HG03469 (cell line): ENCODE measurements at regions not wholly inside any gene's neighbourhood (a gene's known extent, or its start where the extent isn't known, plus 50 kb on each side); places are given as distances from the start of the nearest gene placed in this dataset.

ENCODE experiments used
- ATAC-seq: cut with Tn5 transposase; IDR thresholded peaks from one replicate; pipeline ENCODE4 v1.9.1; 2021; ENCODE audit warnings: mild to moderate bottlenecking, moderate library complexity, moderate number of reproducible peaks; ENCODE audit not compliant: unreplicated experiment

DNA sequence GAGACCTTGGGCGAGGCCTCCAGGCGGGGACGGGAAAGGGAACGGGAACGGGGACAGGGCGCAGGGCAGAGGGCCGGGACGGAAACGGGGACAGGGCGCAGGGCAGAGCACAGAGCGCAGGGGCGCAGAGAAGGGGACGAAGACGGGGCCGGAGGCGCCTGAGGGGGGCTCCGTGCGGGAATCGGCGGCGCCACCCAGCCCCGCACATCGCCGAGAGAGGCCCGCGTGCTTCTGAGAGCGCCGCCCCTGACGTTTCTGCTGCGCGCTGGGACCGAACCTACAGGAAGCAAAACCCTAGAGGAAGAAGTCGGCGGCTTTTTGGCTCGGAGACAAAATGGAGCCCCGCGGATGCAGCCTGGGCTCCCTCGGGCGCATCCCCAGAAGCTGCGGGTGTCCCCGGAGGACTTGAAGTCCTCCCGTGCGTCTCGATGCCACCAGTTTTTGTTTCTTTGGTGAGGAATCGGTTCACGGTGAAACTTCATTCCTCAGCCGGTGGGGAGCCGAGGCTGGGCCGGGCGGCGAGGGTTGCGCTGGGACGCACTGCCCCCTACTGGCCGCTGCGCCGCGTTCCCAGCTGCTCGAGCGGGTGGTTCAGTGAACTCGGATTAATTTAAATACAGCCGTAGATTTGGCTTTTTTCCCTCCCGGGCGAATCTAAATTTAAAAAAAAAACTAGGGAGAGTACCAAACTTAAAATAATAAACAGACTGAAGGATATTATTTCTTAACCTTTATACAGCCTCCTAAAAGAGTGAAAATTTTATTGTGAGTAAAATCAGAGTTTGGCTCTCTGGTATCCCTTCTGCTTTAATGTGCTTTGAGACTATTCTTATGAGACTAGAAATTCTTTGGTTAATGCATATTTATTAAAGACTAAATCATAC is 350.0 kb upstream of the ARGLU1 start:
- ATAC-seq = peak; percentile 73

DNA sequence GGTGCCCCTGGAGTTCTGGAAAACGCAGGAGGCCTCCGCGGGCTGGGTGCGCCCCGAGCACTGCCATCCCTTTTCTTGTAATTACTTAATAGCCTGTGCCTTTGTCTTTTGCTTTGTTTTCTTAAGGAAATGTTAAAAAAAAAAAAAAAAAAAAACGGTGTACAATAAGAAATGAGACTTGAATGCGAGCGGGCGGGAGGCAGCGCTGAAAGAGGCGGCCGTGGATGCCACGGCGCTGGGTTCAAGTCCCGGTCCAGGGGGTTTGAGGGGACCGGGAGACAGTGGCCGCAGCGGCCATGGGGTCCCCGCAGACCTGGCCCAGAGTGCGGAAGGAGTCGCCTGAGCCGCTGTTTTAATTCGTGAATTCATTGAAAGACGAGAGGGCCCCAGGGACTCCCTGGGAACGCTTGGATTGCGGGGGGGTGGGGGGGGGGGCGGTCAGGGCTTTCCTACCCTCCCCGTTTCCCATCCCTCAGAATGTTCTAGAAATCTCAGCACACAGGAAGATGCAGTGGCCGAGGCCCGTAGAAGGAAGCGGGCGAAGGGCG is 349.2 kb upstream of the ARGLU1 start:
- ATAC-seq = no peak

DNA sequence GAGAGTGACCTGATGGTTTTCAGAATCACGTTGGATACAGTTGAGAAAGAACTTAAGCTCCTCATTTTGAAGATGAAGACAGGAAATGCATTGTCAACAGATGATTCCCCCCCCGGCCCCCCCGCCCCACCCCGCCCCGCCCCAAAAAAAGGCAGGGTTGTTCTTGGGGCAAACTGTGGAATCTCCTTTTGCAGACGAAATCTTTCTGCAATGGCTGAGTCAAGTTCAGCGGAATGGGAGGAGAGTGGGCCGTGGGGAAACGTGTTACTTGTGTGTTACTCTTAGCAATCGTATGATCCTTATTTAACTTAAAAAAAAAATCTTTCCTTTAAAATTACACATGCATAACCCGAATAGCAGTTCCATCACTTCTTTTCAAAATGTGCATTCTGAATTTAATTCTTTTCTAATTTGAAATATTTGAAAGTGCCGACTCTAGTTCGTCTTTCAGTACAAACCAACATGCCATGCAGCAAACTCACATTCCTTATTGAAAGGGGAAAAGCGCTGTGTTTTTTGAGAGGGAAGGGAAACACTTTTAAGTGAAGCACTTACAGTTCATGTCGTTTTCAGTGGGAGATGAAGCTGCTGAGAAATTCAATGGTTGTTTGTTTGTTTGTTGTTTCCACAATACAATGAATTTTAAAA is 348.5 kb upstream of the ARGLU1 start:
- ATAC-seq = no peak

DNA sequence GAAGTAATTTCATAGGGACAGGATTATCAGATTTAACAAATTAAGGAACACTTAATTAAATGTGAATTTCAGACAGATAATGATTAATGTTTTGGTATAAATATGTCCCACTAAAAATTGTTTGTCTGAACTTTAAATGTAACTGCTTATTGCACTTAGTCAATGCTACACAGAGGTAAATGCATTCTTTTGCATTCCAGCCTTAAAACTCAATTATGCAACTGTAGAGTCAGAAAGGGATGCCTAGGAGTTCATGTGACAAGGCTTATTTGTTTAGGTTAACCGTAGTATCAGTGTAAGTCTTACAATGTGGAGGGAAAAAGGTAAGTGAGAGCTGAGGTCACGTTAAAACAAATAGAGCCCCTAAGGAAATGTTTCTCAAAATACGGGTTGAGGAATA is 347.2 kb upstream of the ARGLU1 start:
- ATAC-seq = no peak

DNA sequence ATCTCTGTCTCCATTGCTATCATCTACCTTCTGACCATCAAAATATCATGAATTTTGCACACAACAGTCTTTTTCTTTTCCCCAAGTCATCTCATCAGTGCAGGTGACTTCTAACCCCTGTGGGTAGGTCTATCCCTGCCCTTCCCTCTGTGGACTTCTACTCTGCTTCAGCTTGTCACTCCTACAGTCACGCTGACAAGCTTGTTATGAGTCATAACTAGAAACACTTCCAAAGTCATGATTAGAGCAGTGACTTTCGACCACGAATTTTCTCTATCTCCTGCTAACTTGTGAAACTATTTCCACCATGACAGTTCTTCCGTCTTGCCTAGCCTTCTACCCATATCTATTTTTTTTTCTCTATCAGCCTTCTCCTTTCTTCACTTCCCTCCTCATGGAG is 343.7 kb upstream of the ARGLU1 start:
- no peak for ATAC-seq

DNA sequence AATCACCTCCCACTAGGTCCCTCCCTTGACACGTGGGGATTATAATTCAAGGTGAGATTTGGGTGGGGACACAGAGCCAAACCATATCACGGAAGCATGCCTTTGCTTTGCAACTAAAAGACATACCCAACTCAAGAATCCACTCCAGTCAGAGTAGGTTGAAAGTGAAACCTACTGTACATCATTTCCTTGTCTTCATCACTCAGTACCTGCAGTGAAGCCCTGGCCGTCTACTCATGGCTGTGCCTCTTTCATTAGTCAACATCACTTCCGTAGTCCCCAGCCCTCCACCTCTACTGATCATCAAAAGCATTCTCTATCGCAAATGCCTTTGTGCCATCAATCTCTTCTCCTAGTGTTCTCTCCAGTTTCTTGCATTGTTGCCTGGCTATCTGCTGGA is 343.1 kb upstream of the ARGLU1 start:
- ATAC-seq = no peak

DNA sequence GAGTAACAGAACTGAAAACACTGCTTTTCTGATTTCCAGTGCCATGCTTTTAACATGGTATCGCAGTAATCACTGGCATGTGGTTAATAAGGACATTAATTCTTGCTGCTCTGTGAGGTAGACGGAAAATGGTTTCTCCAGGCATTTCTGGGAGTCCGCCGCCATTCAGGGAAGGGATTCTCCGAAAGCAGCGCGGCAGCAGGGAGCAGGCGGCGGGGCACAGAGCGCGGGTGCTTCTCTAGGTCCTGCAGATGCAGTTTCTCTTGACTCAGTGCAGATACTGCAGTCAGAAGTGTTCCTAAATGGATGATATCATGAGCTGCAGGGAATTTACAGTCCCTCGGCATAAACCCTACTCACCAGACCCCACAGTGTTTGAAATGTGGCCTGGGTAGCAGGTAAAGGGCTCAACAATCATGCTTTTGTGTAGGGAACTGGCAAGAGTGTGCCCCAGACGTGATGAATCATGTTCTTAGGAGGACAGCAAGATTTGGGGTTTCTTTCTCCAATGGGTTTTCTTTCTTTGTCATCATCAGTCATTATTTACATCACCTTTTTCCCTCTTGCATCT is 338.6 kb upstream of the ARGLU1 start:
- no peak for ATAC-seq

DNA sequence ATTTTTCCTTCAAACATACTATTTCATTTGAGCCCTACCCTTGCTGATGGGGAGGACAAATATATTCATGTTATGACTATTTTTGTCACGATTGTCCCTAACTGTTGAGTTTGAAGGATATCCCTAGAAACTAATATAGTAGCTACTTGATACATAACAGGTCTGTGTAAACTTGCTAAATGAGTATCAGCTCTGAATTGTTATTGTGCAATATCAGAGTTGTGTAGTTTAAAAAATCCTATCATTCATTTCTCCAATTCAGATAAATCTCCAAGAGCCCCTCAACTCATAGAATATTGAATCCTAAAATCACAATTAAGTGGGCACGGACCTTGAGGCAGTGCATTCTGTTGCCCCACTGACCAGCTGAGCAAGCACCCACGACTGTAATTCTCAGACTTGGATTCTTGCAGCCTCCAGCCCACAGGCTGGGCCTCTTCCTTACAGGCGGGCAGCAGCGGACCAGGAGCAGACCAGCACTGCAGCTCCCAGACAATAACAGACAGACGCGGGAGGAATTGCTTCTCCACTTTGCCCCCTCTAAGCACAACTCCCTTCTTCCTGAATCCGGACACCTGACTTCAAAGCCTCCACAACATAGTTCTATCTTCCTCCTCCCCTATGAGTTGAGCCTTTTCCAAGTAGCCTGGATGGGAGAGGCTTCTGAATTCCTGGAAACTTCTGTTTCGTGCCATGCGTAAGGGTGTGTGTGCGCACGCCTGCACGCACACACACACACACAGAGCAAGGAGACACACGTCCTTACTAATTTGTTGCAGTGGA is 337.6 kb upstream of the ARGLU1 start:
- no peak for ATAC-seq

DNA sequence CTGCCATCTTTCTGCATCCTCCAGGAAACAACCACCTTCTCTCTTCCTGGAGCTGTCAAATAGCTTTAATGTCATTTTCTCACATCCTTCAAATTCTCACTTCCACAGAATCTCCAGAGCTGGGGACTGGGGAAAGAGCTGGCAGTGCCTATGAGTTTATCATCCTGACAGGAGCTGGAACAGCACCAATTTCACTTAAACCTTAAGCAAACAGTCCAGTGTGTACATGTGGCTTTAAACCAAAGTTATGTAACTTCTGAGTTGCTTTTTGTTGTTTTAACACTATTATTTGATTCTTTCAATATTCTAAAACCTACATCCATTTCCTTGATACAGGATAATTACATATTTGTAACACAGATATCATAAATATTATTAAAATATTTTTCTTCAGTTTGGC is 331.5 kb upstream of the ARGLU1 start:
- no peak for ATAC-seq

DNA sequence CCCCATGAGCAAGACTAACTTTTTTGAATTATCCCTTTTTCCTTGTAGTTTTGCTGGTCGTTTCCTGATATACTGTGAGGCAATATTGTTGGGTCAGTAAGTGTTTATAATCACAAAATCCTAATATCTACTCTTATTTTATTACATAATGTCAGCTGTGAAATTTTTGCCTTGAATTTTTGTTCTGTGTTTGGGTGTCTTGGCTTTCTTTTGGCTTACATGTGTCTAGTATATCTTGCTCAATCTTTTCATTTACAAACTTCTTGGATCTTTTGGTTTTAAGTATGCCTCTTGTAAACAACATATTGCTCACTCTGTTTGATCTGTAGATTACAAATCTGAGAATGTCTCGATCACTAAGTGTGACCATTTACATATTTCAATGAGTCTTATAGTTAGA is 330.3 kb upstream of the ARGLU1 start:
- ATAC-seq = no peak

DNA sequence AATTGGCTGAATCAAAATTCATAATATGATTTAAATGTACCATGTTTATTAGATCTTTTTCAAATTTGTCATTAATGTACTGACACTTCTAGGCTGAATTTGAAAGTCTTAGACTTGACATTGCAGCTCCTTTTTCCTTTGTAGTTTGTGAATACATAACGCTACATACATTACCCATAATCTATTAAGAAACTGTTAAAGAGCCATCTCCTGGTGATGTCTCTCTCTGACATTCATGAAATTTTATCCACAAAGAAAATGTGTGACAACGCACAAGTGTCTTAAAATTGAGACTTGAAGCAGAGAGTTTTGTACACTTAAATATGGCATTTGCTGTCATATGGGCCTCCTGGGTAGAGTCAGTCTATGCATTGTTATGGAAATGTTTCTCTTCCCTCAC is 320.2 kb upstream of the ARGLU1 start:
- no peak for ATAC-seq

DNA sequence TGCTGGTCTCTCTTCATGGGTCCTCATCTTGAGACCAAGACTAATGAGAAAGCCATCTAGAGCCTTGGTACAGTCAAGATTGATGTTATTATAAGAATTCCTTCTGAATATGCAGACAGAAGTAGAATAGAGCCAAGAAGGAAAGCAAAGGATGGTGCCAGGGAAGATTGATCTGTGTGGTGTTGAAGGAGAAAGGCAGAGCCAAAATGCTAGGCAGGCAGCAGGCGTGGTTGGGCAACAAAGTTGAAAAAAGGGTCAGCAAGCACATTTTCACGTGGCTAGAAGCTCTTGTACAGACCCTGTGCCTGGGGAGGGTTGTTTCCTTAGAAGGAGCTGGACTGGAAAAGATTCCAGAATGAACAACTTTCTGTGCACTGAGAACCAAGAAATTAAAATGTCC is 319.7 kb upstream of the ARGLU1 start:
- no peak for ATAC-seq

DNA sequence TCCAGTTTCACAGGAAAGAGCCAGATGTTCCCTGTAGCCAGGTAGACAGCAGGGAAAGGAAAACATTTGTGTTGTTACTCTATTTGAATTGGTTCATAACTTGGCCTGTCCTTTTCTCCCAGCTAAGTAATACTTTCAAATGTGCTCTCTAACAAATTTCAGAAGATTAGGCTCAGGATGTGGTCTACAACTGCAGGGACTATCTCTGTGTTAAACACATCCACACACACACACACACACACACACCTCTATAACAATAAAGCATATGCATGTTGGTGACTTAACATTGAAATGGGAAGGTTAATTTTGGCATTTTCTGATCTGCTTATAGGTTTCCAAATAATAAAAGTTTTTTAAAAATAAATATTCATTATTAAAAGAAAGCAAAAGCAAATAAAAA is 316.0 kb upstream of the ARGLU1 start:
- no peak for ATAC-seq

DNA sequence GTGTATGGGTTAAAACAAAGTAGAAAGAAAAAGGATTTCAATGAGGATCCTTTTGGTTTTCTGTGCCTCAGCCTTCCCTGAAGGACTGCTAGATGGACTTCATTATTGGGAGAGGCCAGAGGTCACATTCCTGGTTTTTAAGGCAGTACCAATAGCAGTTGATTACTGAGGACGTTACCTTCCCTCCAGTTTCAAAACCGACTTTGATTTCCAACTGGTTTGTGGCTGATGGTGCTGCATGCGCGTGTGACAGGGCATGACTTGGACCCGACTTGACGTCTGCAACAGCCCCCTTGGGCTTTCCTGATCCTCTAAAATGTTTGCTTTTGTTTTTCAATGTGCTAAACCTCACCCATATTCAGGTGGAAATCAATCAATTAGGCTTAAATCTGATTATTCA is 314.3 kb upstream of the ARGLU1 start:
- ATAC-seq = no peak

DNA sequence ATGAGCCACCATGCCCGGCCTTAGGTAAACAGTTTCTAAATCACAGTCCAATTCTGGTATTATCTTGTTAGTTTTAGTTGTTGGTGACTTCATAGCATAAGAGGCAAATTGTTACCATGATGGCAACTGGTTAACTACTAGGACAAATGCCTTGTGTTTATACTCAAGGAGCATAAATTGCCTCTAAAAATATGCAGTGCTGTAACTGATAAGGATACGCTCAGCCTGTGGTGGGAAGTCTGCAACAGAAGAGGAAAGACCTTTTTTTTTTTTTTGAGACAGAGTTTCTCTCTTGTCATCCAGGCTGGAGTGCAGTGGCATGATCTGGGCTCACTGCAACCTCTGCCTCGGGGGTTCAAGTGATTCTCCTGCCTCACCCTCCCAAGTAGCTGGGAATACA is 311.9 kb upstream of the ARGLU1 start:
- ATAC-seq = no peak

DNA sequence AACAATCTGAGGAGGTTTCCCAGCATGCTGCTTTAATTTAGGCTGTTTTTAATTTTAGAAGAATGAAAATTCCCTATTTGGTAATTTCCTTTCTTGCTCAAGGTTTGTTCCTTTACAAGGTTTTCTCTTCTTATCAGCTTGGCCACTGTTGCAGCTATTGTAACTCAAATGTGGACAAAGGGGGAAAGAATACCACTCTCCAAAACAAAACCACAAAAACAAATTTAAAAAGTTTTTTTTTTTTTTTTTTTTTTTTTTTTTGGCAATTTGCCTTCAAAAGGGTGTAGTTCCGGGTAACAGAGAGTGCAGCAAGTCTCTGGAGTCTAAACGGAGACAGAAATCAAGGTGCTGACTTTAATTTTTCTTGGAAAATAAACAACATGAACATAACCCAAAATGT is 306.4 kb upstream of the ARGLU1 start:
- ATAC-seq = no peak

DNA sequence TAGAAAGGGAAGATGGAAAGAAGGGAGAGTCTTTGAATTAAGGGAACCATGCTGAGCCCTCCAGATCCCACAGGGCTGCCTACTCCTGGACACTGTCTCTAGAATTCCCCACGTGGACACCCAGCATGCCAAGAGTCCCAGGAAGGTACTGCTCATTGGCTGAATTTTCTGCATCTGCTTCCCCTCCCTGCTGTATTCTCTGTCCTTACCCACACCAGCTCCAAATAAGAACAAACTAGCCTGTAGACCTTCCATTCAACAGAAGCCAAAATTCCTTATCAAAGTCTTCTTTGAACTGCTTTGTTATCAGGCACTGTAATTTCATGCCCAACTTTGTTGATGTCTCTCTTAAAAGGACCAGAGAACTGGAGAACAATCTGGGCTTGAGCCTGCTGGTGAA is 305.9 kb upstream of the ARGLU1 start:
- ATAC-seq = no peak

DNA sequence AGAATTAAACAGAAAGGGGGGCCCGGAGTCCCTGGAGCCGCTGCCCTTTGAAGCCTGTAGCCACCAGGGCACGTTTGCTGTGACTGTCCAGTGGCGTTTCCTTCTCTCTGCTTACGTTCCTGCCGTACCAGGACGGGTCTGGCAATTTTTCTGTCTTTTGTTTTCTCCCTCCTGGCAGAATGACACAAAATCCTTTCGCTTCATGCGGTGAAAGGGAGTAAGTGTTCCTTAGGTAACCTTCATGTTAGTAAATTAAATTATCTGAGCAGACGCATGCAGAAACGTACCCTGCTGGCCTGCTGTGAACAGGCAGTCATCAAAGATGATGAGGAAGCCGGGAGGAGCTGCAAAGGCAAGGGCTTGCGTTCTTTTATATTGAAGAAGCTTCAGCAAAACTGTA is 299.3 kb upstream of the ARGLU1 start:
- no peak for ATAC-seq

DNA sequence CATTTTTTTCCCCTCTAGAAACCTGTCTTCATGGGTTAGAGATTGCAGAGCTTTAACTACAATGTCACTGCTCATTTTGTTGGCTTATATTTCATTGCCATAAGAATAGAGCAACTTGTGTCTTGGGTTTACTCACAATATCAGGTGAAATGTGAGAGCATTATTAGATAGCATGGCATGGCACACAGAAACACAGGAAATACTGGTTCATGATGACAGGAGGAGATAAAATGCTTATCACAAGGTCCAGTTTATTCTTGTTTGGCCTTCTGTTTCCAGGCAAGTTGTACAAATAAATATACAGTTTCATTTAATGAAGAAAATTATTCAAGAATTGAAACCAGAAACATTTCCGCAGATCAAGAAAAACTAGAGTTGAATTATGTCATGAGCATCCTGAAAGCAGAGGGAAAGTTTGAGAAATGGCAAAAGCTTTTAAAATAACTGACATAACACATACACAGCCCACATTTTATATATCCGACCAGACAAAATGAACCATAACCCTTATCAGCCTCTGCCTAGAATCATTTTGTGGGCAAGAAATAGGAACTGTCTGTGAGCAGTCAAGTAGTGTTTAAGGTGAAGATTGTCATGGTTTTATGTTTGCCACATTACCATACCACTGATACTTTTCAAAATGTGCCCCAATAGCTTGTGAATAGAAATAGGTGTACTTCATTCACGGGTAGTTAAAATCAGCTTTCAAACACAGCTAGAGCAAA is 297.9 kb upstream of the ARGLU1 start:
- ATAC-seq = no peak

DNA sequence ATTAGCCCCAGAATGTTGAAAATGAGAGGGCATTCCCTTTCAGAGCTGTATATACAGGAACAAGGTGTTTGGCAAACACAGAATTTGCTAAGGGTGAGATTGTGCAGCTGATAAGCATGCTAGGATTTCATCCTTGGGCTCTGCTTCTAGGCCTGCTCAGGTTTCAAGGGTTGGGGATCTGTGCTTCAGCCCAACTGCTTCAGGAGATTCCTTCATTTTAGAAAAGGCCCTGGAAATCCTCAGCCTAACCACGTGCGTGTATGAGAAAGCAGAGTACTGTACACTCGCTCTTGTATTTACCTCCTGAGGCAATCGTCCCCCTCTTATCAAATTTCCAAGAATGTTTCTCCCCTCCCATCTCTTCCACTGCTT is 291.6 kb upstream of the ARGLU1 start:
- no peak for ATAC-seq
